Neutrophil (primary cell): ENCODE measurements at regions not wholly inside any gene's neighbourhood (a gene's known extent, or its start where the extent isn't known, plus 50 kb on each side); places are given as distances from the start of the nearest gene placed in this dataset.

Experiments
- H3K27ac ChIP-seq: fragments of 200-600 bp; sonication (generic); 2 replicates; pipeline ENCODE4 v1.5.1; 2016; ENCODE audit warnings: mild to moderate bottlenecking, moderate library complexity
- H3K27me3 ChIP-seq: fragments of 200-600 bp; sonication (generic); 2 replicates; pipeline ENCODE4 v1.6.0; 2016; ENCODE audit warnings: mild to moderate bottlenecking
- H3K36me3 ChIP-seq: fragments of 200-600 bp; sonication (generic); 2 replicates; pipeline ENCODE4 v1.5.1; 2017
- H3K4me1 ChIP-seq, 2 experiments: fragments of 200-600 bp in 1 of 2; sonication (generic) in 1 of 2; 1 replicate in 1 of 2; 2 replicates in 1 of 2; pipeline versions ENCODE4 v1.5.1 to v1.6.1; 2013 to 2016; ENCODE audit warnings: low read depth in 1 of 2, low read length in 1 of 2, mild to moderate bottlenecking in 1 of 2, moderate library complexity in 1 of 2; ENCODE audit not compliant: control insufficient read depth in 1 of 2, insufficient read depth in 1 of 2
- H3K4me3 ChIP-seq, 2 experiments: fragments of 200-600 bp in 1 of 2; sonication (generic) in 1 of 2; 1 replicate in 1 of 2; 2 replicates in 1 of 2; pipeline ENCODE4 v1.5.1; 2013 to 2016; ENCODE audit warnings: low read depth in 1 of 2, low read length in 1 of 2, mild to moderate bottlenecking in 1 of 2, moderate library complexity in 1 of 2
- H3K9me3 ChIP-seq: fragments of 200-600 bp; sonication (generic); 2 replicates; pipeline ENCODE4 v1.5.1; 2016
- CTCF ChIP-seq: fragments of 200-600 bp; sonication (generic); IDR thresholded peaks from 2 replicates; pipeline ENCODE4 v1.5.1; 2016; ENCODE audit warnings: antibody characterized with exemption

GRCh38 chr18:29457316-29457889 is 1280.5 kb upstream of the CDH2 start:
- Histone ChIP-seq H3K27ac (no peak overlapping the region), H3K4me3 (no peak overlapping the region), H3K27me3 (no peaks in the 10 kb centered on the region), H3K9me3 (no peaks in the 10 kb centered on the region), H3K36me3 (no peaks in the 10 kb centered on the region), H3K4me1 (no peaks in the 10 kb centered on the region)
- no peak for TF ChIP-seq CTCF

GRCh38 chr18:29449424-29449823 is 1272.5 kb upstream of the CDH2 start:
- Histone ChIP-seq H3K27me3 (no peaks in the 10 kb centered on the region), H3K4me1 (no peaks in the 10 kb centered on the region), H3K36me3 (no peaks in the 10 kb centered on the region), H3K9me3 (no peaks in the 10 kb centered on the region), H3K4me3 (no peak overlapping the region), H3K27ac (no peak overlapping the region)
- no peak for TF ChIP-seq CTCF

- Histone ChIP-seq H3K27me3 (no peaks in the 10 kb centered on the region), H3K9me3 (no peaks in the 10 kb centered on the region), H3K4me1 (no peaks in the 10 kb centered on the region), H3K27ac (no peak overlapping the region), H3K36me3 (no peaks in the 10 kb centered on the region), H3K4me3 (no peak overlapping the region)
- no peak for TF ChIP-seq CTCF
Measured at GRCh38 chr18:29439398-29439797, 1262.5 kb upstream of the CDH2 start.

- TF ChIP-seq CTCF: no peak
- H3K4me1 ChIP-seq: no peaks in the 10 kb centered on the region
- H3K36me3 ChIP-seq: no peaks in the 10 kb centered on the region
- no peak overlapping the region for H3K4me3 ChIP-seq
- no peaks in the 10 kb centered on the region for H3K27me3 ChIP-seq
- H3K27ac ChIP-seq: no peak overlapping the region
- H3K9me3 ChIP-seq: no peaks in the 10 kb centered on the region
Measured at GRCh38 chr18:29436459-29436858, 1259.5 kb upstream of the CDH2 start.

- H3K36me3 ChIP-seq: no peaks in the 10 kb centered on the region
- no peak for TF ChIP-seq CTCF
- H3K27ac ChIP-seq: no peak overlapping the region
- no peaks in the 10 kb centered on the region for H3K4me1 ChIP-seq
- H3K9me3 ChIP-seq: no peaks in the 10 kb centered on the region
- H3K4me3 ChIP-seq: no peak overlapping the region
- H3K27me3 ChIP-seq: no peaks in the 10 kb centered on the region
Measured at GRCh38 chr18:29434650-29435049, 1257.7 kb upstream of the CDH2 start.

- Histone ChIP-seq H3K36me3 (no peaks in the 10 kb centered on the region), H3K27me3 (no peaks in the 10 kb centered on the region), H3K4me1 (no peaks in the 10 kb centered on the region), H3K27ac (no peak overlapping the region), H3K9me3 (no peaks in the 10 kb centered on the region), H3K4me3 (no peak overlapping the region)
- no peak for TF ChIP-seq CTCF
Measured at GRCh38 chr18:29430416-29430815, 1253.5 kb upstream of the CDH2 start.
